ENCODE measurements at regions not wholly inside any gene's neighbourhood (a gene's known extent, or its start where the extent isn't known, plus 50 kb on each side); places are given as distances from the start of the nearest gene placed in this dataset.
A peak's percentile ranks its signal among the peaks of the same experiment; 100 is the strongest.

DNA sequence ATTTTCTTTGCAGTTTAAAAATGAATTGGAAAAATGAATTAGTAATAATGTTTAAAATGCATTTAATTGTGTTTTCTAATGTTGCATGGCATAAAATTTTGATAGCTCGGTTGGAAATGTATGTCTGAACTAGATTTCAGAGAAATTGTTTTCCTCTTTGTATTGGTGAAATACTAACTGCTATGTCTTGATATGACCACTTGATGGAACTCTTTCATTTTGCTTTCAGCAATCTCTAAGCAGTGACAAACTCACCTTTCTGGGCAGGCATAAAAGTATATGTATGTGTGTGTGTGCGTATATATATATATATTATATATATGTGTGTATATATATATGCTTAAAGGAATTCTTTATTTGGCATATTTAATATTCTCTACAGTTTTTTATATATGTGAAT, 239.3 kb upstream of the ZNF717 start:
- H3K27me3 ChIP-seq (ENCODE audit: insufficient read depth, low read depth), result no peaks in the 10 kb centered on the region
- H3F3A ChIP-seq (ENCODE audit: insufficient read depth, low read depth), result no peaks in the 10 kb centered on the region
- no peaks in the 10 kb centered on the region for H3K4me1 ChIP-seq (replicated peaks; ENCODE audit: insufficient read depth)
- H3K4me3 ChIP-seq, result no peak overlapping the region
- TF ChIP-seq, protein P1, sequence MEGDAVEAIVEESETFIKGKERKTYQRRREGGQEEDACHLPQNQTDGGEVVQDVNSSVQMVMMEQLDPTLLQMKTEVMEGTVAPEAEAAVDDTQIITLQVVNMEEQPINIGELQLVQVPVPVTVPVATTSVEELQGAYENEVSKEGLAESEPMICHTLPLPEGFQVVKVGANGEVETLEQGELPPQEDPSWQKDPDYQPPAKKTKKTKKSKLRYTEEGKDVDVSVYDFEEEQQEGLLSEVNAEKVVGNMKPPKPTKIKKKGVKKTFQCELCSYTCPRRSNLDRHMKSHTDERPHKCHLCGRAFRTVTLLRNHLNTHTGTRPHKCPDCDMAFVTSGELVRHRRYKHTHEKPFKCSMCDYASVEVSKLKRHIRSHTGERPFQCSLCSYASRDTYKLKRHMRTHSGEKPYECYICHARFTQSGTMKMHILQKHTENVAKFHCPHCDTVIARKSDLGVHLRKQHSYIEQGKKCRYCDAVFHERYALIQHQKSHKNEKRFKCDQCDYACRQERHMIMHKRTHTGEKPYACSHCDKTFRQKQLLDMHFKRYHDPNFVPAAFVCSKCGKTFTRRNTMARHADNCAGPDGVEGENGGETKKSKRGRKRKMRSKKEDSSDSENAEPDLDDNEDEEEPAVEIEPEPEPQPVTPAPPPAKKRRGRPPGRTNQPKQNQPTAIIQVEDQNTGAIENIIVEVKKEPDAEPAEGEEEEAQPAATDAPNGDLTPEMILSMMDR (conservative IDR thresholded peaks at IDR 0.05), result peak; percentile 60
- TF ChIP-seq EZH2 (IDR thresholded peaks at IDR 0.05; ENCODE audit: low read depth), result no peak
- POLR2A ChIA-PET (ENCODE audit: unreplicated experiment), result no interaction called here
- no TSS peak for BruUV-seq (replicated peaks)
- CTCF ChIA-PET, result interaction anchor here (0.6 kb wide), 1 partner anchor 83 kb away, joined by 3 read pairs; no protein-coding TSS in a partner anchor
- no peaks in the 10 kb centered on the region for H4K20me1 ChIP-seq (ENCODE audit: insufficient read depth)
- no peak for DNase-seq
- H3K9me3 ChIP-seq (ENCODE audit: insufficient read depth, low read depth), result no peaks in the 10 kb centered on the region
- no peaks in the 10 kb centered on the region for H3K36me3 ChIP-seq (ENCODE audit: low read depth)
- no peak overlapping the region for H3K4me2 ChIP-seq
- no peak overlapping the region for H3K27ac ChIP-seq
- H3K9me2 ChIP-seq (ENCODE audit: insufficient read depth), result no peaks in the 10 kb centered on the region
- H2AFZ ChIP-seq, result no peak overlapping the region
- intact Hi-C loops (cut with micrococcal nuclease; ENCODE audit: unreplicated experiment), result no loop called here
- no peaks in the 10 kb centered on the region for H3K79me2 ChIP-seq (ENCODE audit: low read depth)

GRCh38 chr3:76025561-76025960, 240.2 kb upstream of the ZNF717 start:
- CTCF ChIA-PET, result no interaction called here
- Histone ChIP-seq H2AFZ (no peak overlapping the region), H3K79me2 (ENCODE audit: low read depth) (no peaks in the 10 kb centered on the region), H3K27me3 (ENCODE audit: insufficient read depth, low read depth) (no peaks in the 10 kb centered on the region), H3K36me3 (ENCODE audit: low read depth) (no peaks in the 10 kb centered on the region), H3K27ac (no peak overlapping the region), H4K20me1 (ENCODE audit: insufficient read depth) (no peaks in the 10 kb centered on the region), H3K9me3 (ENCODE audit: insufficient read depth, low read depth) (no peaks in the 10 kb centered on the region), H3K4me1 (replicated peaks; ENCODE audit: insufficient read depth) (no peaks in the 10 kb centered on the region), H3K9me2 (ENCODE audit: insufficient read depth) (no peaks in the 10 kb centered on the region), H3K4me2 (no peak overlapping the region), H3K4me3 (no peak overlapping the region), H3F3A (ENCODE audit: insufficient read depth, low read depth) (no peaks in the 10 kb centered on the region)
- BruUV-seq (replicated peaks), result no TSS peak
- intact Hi-C loops (cut with micrococcal nuclease; ENCODE audit: unreplicated experiment), result no loop called here
- DNase-seq, result no peak
- TF ChIP-seq, protein P1 (conservative IDR thresholded peaks at IDR 0.05), result no peak
- POLR2A ChIA-PET (ENCODE audit: unreplicated experiment), result interaction anchor here (0.7 kb wide), 1 partner anchor 753 kb away, joined by 5 read pairs; no protein-coding TSS in a partner anchor

DNA sequence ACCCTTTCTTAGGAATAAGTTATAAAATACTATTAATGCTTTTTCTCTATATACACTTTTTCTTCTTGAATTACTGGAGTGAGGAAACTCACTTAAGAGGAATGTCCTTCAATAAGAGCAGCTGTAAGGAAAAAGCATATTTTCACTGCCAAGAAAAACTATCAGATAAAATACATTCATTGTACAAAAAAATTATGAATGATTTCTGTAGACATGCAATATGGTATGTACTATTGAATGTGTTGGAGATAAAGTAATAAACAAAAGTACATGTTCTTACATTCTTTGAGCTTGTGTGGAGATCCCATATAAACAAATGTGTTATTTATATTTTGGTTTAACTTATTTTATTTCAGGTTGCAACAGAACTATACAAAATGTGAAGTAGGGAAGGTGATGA, 241.0 kb upstream of the ZNF717 start:
- Histone ChIP-seq H3K4me3 (no peak overlapping the region), H3K9me2 (ENCODE audit: insufficient read depth) (no peaks in the 10 kb centered on the region), H3K4me2 (no peak overlapping the region), H2AFZ (no peak overlapping the region), H4K20me1 (ENCODE audit: insufficient read depth) (no peaks in the 10 kb centered on the region), H3K9me3 (ENCODE audit: insufficient read depth, low read depth) (no peaks in the 10 kb centered on the region), H3K36me3 (ENCODE audit: low read depth) (no peaks in the 10 kb centered on the region), H3F3A (ENCODE audit: insufficient read depth, low read depth) (no peaks in the 10 kb centered on the region), H3K79me2 (ENCODE audit: low read depth) (no peaks in the 10 kb centered on the region), H3K27me3 (ENCODE audit: insufficient read depth, low read depth) (no peaks in the 10 kb centered on the region), H3K27ac (no peak overlapping the region), H3K4me1 (replicated peaks; ENCODE audit: insufficient read depth) (no peaks in the 10 kb centered on the region)
- TF ChIP-seq, protein P1 (conservative IDR thresholded peaks at IDR 0.05), result no peak
- no peak for TF ChIP-seq EZH2 (IDR thresholded peaks at IDR 0.05; ENCODE audit: low read depth)
- intact Hi-C loops (cut with micrococcal nuclease; ENCODE audit: unreplicated experiment), result no loop called here
- BruUV-seq (replicated peaks), result no TSS peak
- ChIA-PET CTCF (no interaction called here), POLR2A (ENCODE audit: unreplicated experiment) (interaction anchor here (0.7 kb wide), 1 partner anchor 752 kb away, joined by 5 read pairs; no protein-coding TSS in a partner anchor)
- no peak for DNase-seq

Data from PC-9 (cell line).